COLO829 (cell line): ENCODE measurements at regions not wholly inside any gene's neighbourhood (a gene's known extent, or its start where the extent isn't known, plus 50 kb on each side); places are given as distances from the start of the nearest gene placed in this dataset.

Experiments used
- DNase-seq: peaks from one replicate; pipeline ENCODE4 v3.0.0; 2012; ENCODE audit warnings: low spot score

GRCh38 chr20:12371990-12372389 is 454.3 kb downstream of the BTBD3 start:
- DNase-seq: no peak

- no peak for DNase-seq
These were observed 454.9 kb downstream of the BTBD3 start for GRCh38 chr20:12372557-12372956.

- DNase-seq: no peak
These were observed 458.3 kb downstream of the BTBD3 start for GRCh38 chr20:12375967-12376366.

GRCh38 chr20:12383821-12384220 is 466.1 kb downstream of the BTBD3 start:
- no peak for DNase-seq

GRCh38 chr20:12386821-12387220 is 469.1 kb downstream of the BTBD3 start:
- no peak for DNase-seq

- no peak for DNase-seq
These were observed 473.4 kb downstream of the BTBD3 start for GRCh38 chr20:12391099-12391498.

GRCh38 chr20:12394786-12395185 is 477.1 kb downstream of the BTBD3 start:
- DNase-seq: peak; percentile 42

GRCh38 chr20:12395353-12395752 is 477.7 kb downstream of the BTBD3 start:
- DNase-seq: no peak

- no peak for DNase-seq
These were observed 478.1 kb downstream of the BTBD3 start for GRCh38 chr20:12395760-12396159.

- DNase-seq: no peak
These were observed 481.6 kb downstream of the BTBD3 start for GRCh38 chr20:12399110-12399836.

- DNase-seq: no peak
These were observed 487.2 kb downstream of the BTBD3 start for GRCh38 chr20:12404941-12405340.

GRCh38 chr20:12406978-12407377 is 489.3 kb downstream of the BTBD3 start:
- DNase-seq: no peak

- DNase-seq: no peak
These were observed 491.8 kb downstream of the BTBD3 start for GRCh38 chr20:12409501-12409900.

- no peak for DNase-seq
These were observed 493.1 kb downstream of the BTBD3 start for GRCh38 chr20:12410783-12411182.

- no peak for DNase-seq
These were observed 493.7 kb downstream of the BTBD3 start for GRCh38 chr20:12411246-12411940.

- no peak for DNase-seq
These were observed 495.4 kb downstream of the BTBD3 start for GRCh38 chr20:12413116-12413515.

GRCh38 chr20:12414446-12415274 is 497.0 kb downstream of the BTBD3 start:
- no peak for DNase-seq

- DNase-seq: no peak
These were observed 498.6 kb downstream of the BTBD3 start for GRCh38 chr20:12416281-12416680.

- DNase-seq: no peak
These were observed 516.0 kb downstream of the BTBD3 start for GRCh38 chr20:12433724-12434123.

GRCh38 chr20:12434672-12435071 is 517.0 kb downstream of the BTBD3 start:
- no peak for DNase-seq

GRCh38 chr20:12435268-12435667 is 517.6 kb downstream of the BTBD3 start:
- DNase-seq: no peak

- no peak for DNase-seq
These were observed 536.0 kb downstream of the BTBD3 start for GRCh38 chr20:12453711-12454110.

GRCh38 chr20:12455148-12455547 is 537.5 kb downstream of the BTBD3 start:
- no peak for DNase-seq
